Liver (tissue), 7 donors: ENCODE measurements at regions not wholly inside any gene's neighbourhood (a gene's known extent, or its start where the extent isn't known, plus 50 kb on each side); places are given as distances from the start of the nearest gene placed in this dataset.
"Not testable (repeated sequence)": the region's sequence is repeated elsewhere in the genome, so short reads cannot be mapped to it uniquely, and the experiment has no call there.

Experiments used
- DNase-seq: peaks from one replicate; pipeline ENCODE4 v3.0.0-alpha.2; 2017; ENCODE audit warnings: low spot score
- H3K27ac ChIP-seq, 2 donors: one replicate each; pipeline ENCODE4 v1.7.0; 2013; ENCODE audit warnings: inconsistent platforms in 2 of 2, low read length in 2 of 2, control low read depth in 1 of 2, low read depth in 1 of 2, mild to moderate bottlenecking in 1 of 2
- H3K27me3 ChIP-seq, 4 donors: one replicate each; pipeline versions ENCODE4 v1.6.1 to v1.7.0; 2013; ENCODE audit warnings: low read length in 3 of 4, inconsistent platforms in 1 of 4, mild to moderate bottlenecking in 1 of 4, moderate library complexity in 1 of 4; ENCODE audit not compliant: control insufficient read depth in 4 of 4, insufficient read depth in 4 of 4
- H3K36me3 ChIP-seq, 4 donors: one replicate each; pipeline versions ENCODE4 v1.6.1 to v1.7.0; 2013; ENCODE audit warnings: low read length in 3 of 4, mild to moderate bottlenecking in 3 of 4, low read depth in 1 of 4, moderate library complexity in 1 of 4; ENCODE audit not compliant: control insufficient read depth in 4 of 4, insufficient read depth in 3 of 4
- H3K4me1 ChIP-seq, 4 donors: one replicate each; pipeline versions ENCODE4 v1.6.1 to v1.7.0; 2013; ENCODE audit warnings: low read length in 3 of 4, mild to moderate bottlenecking in 3 of 4, moderate library complexity in 1 of 4; ENCODE audit not compliant: control insufficient read depth in 4 of 4, insufficient read depth in 4 of 4
- H3K4me3 ChIP-seq, 3 donors: one replicate each; pipeline versions ENCODE4 v1.6.1 to v1.7.0; 2013; ENCODE audit warnings: low read length in 3 of 3, control low read depth in 1 of 3, low read depth in 1 of 3, mild to moderate bottlenecking in 1 of 3
- H3K9ac ChIP-seq, 2 donors: one replicate each; pipeline ENCODE4 v1.7.0; 2013; ENCODE audit warnings: low read length in 2 of 2, mild to moderate bottlenecking in 2 of 2, moderate library complexity in 2 of 2, control low read depth in 1 of 2, low read depth in 1 of 2
- H3K9me3 ChIP-seq, 4 donors: one replicate each; pipeline versions ENCODE4 v1.6.1 to v1.7.0; 2013; ENCODE audit warnings: low read length in 3 of 4; ENCODE audit not compliant: control insufficient read depth in 4 of 4
- ATF3 ChIP-seq: IDR thresholded peaks from 2 replicates; pipeline ENCODE4 v1.6.1; 2016; ENCODE audit warnings: antibody characterized with exemption
- EGR1 ChIP-seq, 2 donors: IDR thresholded peaks; 2 replicates each; pipeline ENCODE4 v1.6.1; 2016 to 2018; ENCODE audit warnings: antibody characterized with exemption in 2 of 2, low read depth in 2 of 2
- FOXA1 ChIP-seq: IDR thresholded peaks from 2 replicates; pipeline ENCODE4 v1.6.1; 2016; ENCODE audit warnings: antibody characterized with exemption
- FOXA2 ChIP-seq: IDR thresholded peaks from 2 replicates; pipeline ENCODE4 v1.6.1; 2016; ENCODE audit warnings: antibody characterized with exemption
- GABPA ChIP-seq, 2 donors: IDR thresholded peaks in 1 of 2; conservative IDR thresholded peaks in 1 of 2; 2 replicates each; pipeline ENCODE4 v1.6.1; 2016; ENCODE audit warnings: antibody characterized with exemption in 2 of 2, mild to moderate bottlenecking in 1 of 2, moderate library complexity in 1 of 2
- HNF4A ChIP-seq, 2 donors: conservative IDR thresholded peaks; 2 replicates each; pipeline ENCODE4 v1.6.1; 2016; ENCODE audit warnings: antibody characterized with exemption in 2 of 2, mild to moderate bottlenecking in 2 of 2
- HNF4G ChIP-seq: IDR thresholded peaks from 2 replicates; pipeline ENCODE4 v1.6.1; 2016; ENCODE audit warnings: antibody characterized with exemption
- JUND ChIP-seq, 2 donors: IDR thresholded peaks; 2 replicates each; pipeline ENCODE4 v1.6.1; 2016; ENCODE audit warnings: antibody characterized with exemption in 2 of 2
- MAX ChIP-seq: IDR thresholded peaks from 2 replicates; pipeline ENCODE4 v1.6.1; 2016; ENCODE audit warnings: antibody characterized with exemption
- RAD21 ChIP-seq, 2 donors: IDR thresholded peaks; 2 replicates each; pipeline ENCODE4 v1.6.1; 2016; ENCODE audit warnings: antibody characterized with exemption in 2 of 2, mild to moderate bottlenecking in 2 of 2
- REST ChIP-seq: IDR thresholded peaks from 2 replicates; pipeline ENCODE4 v1.6.1; 2016; ENCODE audit warnings: antibody characterized with exemption, mild to moderate bottlenecking
- RXRA ChIP-seq, 2 donors: IDR thresholded peaks; 2 replicates each; pipeline ENCODE4 v1.6.1; 2017 to 2018; ENCODE audit warnings: antibody characterized with exemption in 2 of 2, mild to moderate bottlenecking in 1 of 2
- SP1 ChIP-seq: IDR thresholded peaks from 2 replicates; pipeline ENCODE4 v1.6.1; 2018; ENCODE audit warnings: antibody characterized with exemption, mild to moderate bottlenecking
- TAF1 ChIP-seq: conservative IDR thresholded peaks from 2 replicates; pipeline ENCODE4 v1.6.1; 2016; ENCODE audit warnings: antibody characterized with exemption, mild to moderate bottlenecking
- YY1 ChIP-seq: IDR thresholded peaks from 2 replicates; pipeline ENCODE4 v1.6.1; 2016; ENCODE audit warnings: antibody characterized with exemption, mild to moderate bottlenecking
- WGBS: extraction: QIAGEN DNeasy Blood & Tissue Kit; methylation state at CpG from one replicate; pipeline ENCODE4 v1.1.7; 2013; 5-methylcytosine and 5-hydroxymethylcytosine counted together
- TF ChIP-seq, protein P1 (sequence below): IDR thresholded peaks from 2 replicates; pipeline ENCODE4 v1.6.1; 2016; ENCODE audit warnings: antibody characterized with exemption
- donor health status: healthy.
- donor health status: healthy.
- donor health status: healthy.
- donor health status: healthy.

- DNase-seq, result no peak
- no peak for TF ChIP-seq JUND (IDR thresholded peaks at IDR 0.05)
- TF ChIP-seq HNF4G, result no peak
- no peak for TF ChIP-seq RAD21 (IDR thresholded peaks at IDR 0.05)
- no peak for TF ChIP-seq EGR1 (IDR thresholded peaks at IDR 0.05; ENCODE audit: low read depth in 2 of 2)
- no peak for TF ChIP-seq TAF1
- TF ChIP-seq, protein P1, sequence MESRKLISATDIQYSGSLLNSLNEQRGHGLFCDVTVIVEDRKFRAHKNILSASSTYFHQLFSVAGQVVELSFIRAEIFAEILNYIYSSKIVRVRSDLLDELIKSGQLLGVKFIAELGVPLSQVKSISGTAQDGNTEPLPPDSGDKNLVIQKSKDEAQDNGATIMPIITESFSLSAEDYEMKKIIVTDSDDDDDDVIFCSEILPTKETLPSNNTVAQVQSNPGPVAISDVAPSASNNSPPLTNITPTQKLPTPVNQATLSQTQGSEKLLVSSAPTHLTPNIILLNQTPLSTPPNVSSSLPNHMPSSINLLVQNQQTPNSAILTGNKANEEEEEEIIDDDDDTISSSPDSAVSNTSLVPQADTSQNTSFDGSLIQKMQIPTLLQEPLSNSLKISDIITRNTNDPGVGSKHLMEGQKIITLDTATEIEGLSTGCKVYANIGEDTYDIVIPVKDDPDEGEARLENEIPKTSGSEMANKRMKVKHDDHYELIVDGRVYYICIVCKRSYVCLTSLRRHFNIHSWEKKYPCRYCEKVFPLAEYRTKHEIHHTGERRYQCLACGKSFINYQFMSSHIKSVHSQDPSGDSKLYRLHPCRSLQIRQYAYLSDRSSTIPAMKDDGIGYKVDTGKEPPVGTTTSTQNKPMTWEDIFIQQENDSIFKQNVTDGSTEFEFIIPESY, result no peak
- 87% methylated on average over 2 of the region's 2 CpGs for WGBS
- H3K4me3 ChIP-seq, result no peak overlapping the region
- H3K9ac ChIP-seq, result no peak overlapping the region
- peaks cover 0 to 5% (median 2%) of the 10 kb centered on the region in 4 donors for H3K4me1 ChIP-seq
- no peaks in the 10 kb centered on the region for H3K27me3 ChIP-seq
- no peaks in the 10 kb centered on the region for H3K36me3 ChIP-seq
- H3K27ac ChIP-seq, result no peak overlapping the region
- H3K9me3 ChIP-seq, result peaks cover 0 to 14% (median under 1%) of the 10 kb centered on the region in 4 donors
Measured at GRCh38 chr5:15363601-15364000, 136.4 kb upstream of the FBXL7 start.

DNA sequence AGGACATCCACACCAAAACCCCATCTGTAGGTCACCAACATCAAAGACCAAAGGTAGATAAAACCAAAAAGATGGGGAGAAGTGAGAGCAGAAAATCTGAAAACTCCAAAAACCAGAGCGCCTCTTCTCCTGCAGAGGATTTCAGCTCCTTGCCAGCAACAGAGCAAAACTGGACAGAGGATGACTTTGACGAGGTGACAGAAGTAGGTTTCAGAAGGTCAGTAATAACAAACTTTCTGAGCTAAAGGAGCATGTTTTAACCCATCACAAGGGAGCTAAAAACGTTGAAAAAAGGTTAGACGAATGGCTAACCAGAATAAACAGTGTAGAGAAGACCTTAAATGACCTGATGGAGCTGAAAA lies 142.9 kb upstream of the FBXL7 start:
- not testable (repeated sequence) for DNase-seq, H3K9ac ChIP-seq, H3K27me3 ChIP-seq, H3K36me3 ChIP-seq
- peak overlapping the region in 1 of 3 donors; percentile 20 for H3K4me3 ChIP-seq
- peaks cover 6 to 12% (median 11%) of the 10 kb centered on the region in 4 donors for H3K4me1 ChIP-seq
- 28% methylated on average over 4 of the region's 4 CpGs for WGBS
- peaks cover 0 to 11% (median 2%) of the 10 kb centered on the region in 4 donors for H3K9me3 ChIP-seq
- H3K27ac ChIP-seq, result peak overlapping the region in 1 of 2 donors; percentile 59
- TF ChIP-seq RXRA (IDR thresholded peaks at IDR 0.05) (peak in 1 of 2 donors; percentile 41), FOXA2 (peak; percentile 4), SP1 (peak; percentile 2), EGR1 (IDR thresholded peaks at IDR 0.05; ENCODE audit: low read depth in 2 of 2) (peak in 1 of 2 donors; percentile 0), HNF4A (conservative IDR thresholded peaks at IDR 0.05) (peak in 1 of 2 donors; percentile 36), REST (peak; percentile 9)

DNA sequence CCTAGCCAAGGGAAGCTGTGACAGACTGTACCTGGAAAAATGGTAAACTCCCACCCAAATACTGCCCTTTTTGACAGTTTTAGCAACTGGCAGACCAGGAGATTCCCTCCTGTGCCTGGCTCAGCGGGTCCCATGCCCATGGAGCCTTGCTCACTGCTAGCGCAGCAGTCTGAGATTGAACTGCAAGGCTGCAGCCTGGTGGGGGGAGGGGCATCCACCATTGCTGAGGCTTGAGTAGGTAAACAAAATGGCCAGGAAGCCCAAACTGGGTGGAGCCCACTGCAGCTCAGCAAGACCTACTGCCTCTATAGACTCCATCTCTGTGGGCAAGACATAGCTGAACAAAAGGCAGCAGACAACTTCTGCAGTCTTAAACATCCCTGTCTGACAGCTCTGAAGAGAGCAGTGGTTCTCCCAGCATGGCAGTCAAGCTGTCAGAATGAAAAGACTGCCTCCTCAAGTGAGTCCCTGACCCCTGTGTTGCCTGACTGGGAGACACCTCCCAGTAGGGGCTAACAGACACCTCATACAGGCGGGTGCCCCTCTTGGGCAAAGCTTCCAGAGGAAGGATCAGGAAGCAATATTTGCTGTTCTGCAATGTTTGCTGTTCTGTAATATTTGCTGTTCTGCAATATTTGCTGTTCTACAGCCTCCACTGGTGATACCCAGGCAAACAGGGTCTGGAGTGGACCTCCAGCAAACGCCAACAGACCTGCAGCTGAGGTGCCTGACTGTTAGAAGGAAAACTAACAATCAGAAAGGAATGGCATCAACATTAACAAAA lies 143.5 kb upstream of the FBXL7 start:
- not testable (repeated sequence) for H3K36me3 ChIP-seq, DNase-seq
- TF ChIP-seq ATF3 (peak; percentile 60), RXRA (IDR thresholded peaks at IDR 0.05) (peak; percentile 46 to 73), MAX (peak; percentile 56), REST (peak; percentile 49), FOXA1 (peak; percentile 13), RAD21 (IDR thresholded peaks at IDR 0.05) (peak; percentile 22 to 40), HNF4A (conservative IDR thresholded peaks at IDR 0.05) (peak; percentile 38 to 69), EGR1 (IDR thresholded peaks at IDR 0.05; ENCODE audit: low read depth in 2 of 2) (peak in 1 of 2 donors; percentile 19), FOXA2 (peak; percentile 74), YY1 (peak; percentile 67), GABPA (IDR thresholded peaks at IDR 0.05 in 1 of 2, conservative IDR thresholded peaks at IDR 0.05 in 1 of 2) (peak in 1 of 2 donors; percentile 17)

More for the DNA sequence above, 143.5 kb upstream of the FBXL7 start:
- WGBS, result 59% methylated on average over 4 of the region's 4 CpGs
- Histone ChIP-seq H3K27ac (peak overlapping the region in 1 of 2 donors; percentile 59), H3K9me3 (peaks cover 0 to 11% (median 2%) of the 10 kb centered on the region in 4 donors), H3K4me3 (peak overlapping the region in 2 of 3 donors; percentile 8 to 29), H3K4me1 (peaks cover 6 to 12% (median 11%) of the 10 kb centered on the region in 4 donors)
- H3K27me3 ChIP-seq, H3K9ac ChIP-seq: not testable (repeated sequence)
